ENCODE measurements at regions not wholly inside any gene's neighbourhood (a gene's known extent, or its start where the extent isn't known, plus 50 kb on each side); places are given as distances from the start of the nearest gene placed in this dataset.
"Not testable (repeated sequence)": the region's sequence is repeated elsewhere in the genome, so short reads cannot be mapped to it uniquely, and the experiment has no call there.

DNA sequence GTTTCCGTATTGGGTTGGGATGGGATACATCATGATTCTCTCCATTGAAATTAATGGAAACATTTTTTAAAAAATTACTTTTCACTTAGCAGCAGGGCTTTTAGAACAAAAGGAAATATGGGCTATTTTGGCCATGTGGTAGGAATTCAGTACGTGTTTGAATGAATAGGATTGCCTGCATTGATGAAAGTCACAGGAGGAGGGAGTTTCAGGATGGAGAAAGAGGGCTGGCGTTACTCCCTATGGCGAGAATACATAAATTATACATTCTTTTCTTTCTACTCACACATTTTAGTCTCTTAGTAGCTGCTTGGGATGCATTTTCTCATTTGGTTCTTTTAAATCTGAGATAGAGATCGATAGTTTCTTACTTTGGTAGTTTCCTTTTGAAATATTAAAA, 100.3 kb upstream of the PDHA1 start:
- no peak for DNase-seq

DNA sequence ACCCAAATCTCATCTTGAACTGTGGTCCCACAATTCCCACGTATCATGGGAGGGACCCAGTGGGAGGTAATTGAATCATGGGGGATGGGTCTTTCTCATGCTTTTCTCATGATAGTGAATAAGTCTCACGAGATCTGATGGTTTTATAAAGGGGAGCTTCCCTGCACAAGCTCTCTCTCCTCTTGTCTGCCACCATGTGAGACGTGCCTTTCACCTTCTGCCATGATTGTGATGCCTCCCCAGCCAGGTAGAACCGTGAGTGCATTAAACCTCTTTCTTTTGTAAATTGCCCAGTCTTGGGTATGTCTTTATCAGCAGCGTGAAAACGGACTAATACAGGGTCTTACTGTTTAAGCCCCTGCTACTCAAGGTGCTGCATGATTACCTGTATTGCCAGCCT, 98.8 kb upstream of the PDHA1 start:
- not testable (repeated sequence) for DNase-seq

- no peak for DNase-seq
Measured at GRCh38 chrX:19245711-19246269, 97.9 kb upstream of the PDHA1 start.

GRCh38 chrX:19256986-19257385, 86.7 kb upstream of the PDHA1 start:
- DNase-seq: no peak

GRCh38 chrX:19261026-19261425, 82.7 kb upstream of the PDHA1 start:
- DNase-seq: not testable (repeated sequence)

DNA sequence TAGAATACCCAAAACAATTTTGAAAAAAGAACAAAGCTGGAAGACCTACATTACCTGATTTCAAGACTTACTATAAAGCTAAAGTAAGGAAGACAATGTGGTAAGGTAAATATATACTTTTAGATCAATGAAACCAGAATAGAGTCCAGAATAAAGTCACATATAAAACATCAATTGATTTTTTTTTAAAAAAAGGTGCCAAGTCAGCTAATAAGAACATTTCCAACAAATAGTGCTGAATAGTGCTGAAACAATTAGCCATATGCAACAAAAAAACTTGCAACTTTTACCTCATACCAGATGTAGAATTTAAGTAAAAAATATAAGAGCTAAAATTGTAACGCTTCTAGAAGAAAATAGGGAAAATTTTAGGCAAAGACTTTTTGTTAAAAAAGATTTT, 73.0 kb upstream of the PDHA1 start:
- DNase-seq: no peak

DNA sequence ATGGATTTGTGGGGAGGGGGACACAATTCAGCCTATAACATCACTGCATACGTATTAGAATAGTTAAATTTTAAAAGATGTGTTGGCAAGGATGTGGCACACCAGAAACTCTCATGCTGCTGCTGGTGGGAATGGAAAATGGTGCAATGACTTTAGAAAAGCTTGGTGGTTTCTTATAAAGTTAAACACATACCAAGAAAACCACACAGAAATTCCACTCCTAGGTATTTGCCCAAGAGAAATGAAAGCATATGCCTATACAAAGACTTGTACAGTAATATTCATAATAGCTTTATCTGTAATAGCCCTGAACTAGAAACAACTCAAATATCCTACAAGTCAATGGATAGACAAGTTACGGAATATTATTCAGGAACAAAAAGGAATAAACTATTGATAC, 71.3 kb upstream of the PDHA1 start:
- DNase-seq: peak; percentile 0

DNA sequence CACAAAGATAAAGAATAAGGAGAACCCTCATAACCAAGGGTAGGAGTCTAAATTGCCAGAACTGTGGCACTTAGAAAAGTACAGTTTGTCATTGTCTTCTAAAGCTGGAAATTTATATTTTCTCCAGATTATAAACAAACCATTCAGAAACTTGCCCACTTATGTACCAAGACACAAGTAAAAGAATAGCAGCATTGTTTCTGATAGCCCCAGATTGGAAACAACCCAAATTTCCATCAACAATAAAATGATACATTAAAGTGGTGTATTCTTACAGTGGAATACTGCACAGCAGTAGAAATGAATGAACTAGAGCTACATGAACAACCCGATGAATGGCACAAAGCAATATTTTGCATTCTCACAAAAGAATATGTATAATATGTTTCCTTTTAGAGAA, 63.1 kb upstream of the PDHA1 start:
- no peak for DNase-seq

- DNase-seq: no peak
Measured at GRCh38 chrX:19281256-19281655, 62.5 kb upstream of the PDHA1 start.

DNA sequence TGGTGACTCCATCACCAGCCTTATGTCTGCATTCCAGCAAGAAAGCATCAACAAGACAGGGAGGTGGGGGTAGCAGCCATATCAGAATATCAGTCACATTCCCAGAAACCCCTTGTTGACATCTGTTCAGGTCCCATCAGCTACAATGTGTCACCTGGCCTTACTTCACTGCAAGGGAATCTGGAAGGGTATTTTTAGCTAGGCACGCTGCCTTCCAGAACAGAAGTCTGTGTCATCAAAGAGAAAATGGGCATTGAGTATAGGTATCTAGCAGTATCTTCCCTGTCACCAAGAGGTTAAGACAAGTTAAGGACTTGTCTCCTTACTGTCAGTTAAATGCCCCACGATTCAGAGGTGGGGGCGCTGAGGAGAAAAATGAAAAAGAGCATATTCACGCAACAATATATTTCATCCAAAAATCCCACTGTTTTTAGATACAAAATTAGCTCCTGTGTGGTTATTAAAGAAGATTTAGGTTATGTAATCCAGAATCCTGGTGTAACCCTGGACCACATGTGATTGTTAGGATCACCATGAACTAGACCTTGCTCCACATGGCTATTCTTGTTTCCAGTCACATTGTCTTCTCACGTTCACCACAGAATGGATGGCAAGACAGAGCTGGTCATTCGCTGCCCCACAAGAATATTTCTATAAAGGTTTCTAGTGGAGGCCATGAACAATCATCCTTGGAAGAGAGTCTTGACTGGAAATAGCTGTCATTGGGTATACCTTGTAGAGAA, 60.0 kb upstream of the PDHA1 start:
- no peak for DNase-seq

- no peak for DNase-seq
Measured at GRCh38 chrX:19285857-19286256, 57.9 kb upstream of the PDHA1 start.

- no peak for DNase-seq
Measured at GRCh38 chrX:19291086-19291485, 52.6 kb upstream of the PDHA1 start.

- no peak for DNase-seq
Measured at GRCh38 chrX:19293606-19294325, 50.0 kb upstream of the PDHA1 start.
